Neural cell (in vitro differentiated cells): ENCODE measurements at regions not wholly inside any gene's neighbourhood (a gene's known extent, or its start where the extent isn't known, plus 50 kb on each side); places are given as distances from the start of the nearest gene placed in this dataset.

Source experiments
- H2AFZ ChIP-seq: fragments of 200-600, 300-800 bp; sonication (generic), shearing (Covaris generic); 2 replicates; pipeline ENCODE4 v1.6.0; 2014; ENCODE audit warnings: low read depth, mild to moderate bottlenecking, antibody characterized with exemption, low read length, moderate library complexity
- H3F3A ChIP-seq: fragments of 200-600 bp; shearing (Covaris generic); 2 replicates; pipeline ENCODE4 v1.6.1; 2016; ENCODE audit warnings: mild to moderate bottlenecking, moderate library complexity, mixed read lengths, antibody characterized with exemption, low read length; ENCODE audit not compliant: insufficient read depth, poor library complexity, severe bottlenecking
- H3K27ac ChIP-seq: fragments of 200-600, 300-800 bp; sonication (generic), shearing (Covaris generic); 2 replicates; pipeline ENCODE4 v1.5.1; 2014; ENCODE audit warnings: mild to moderate bottlenecking, low read length, moderate library complexity
- H3K27me3 ChIP-seq: fragments of 300-800, 200-600 bp; sonication (generic), shearing (Covaris generic); 2 replicates; pipeline ENCODE4 v1.6.0; 2014; ENCODE audit warnings: mild to moderate bottlenecking, low read depth, low read length, moderate library complexity; ENCODE audit not compliant: insufficient read depth
- H3K36me3 ChIP-seq: fragments of 300-800, 200-600 bp; sonication (generic), shearing (Covaris generic); 2 replicates; pipeline ENCODE4 v1.5.1; 2014; ENCODE audit warnings: mild to moderate bottlenecking, antibody characterized with exemption, low read length, moderate library complexity; ENCODE audit not compliant: insufficient read depth
- H3K4me2 ChIP-seq: fragments of 300-800, 200-600 bp; sonication (generic), shearing (Covaris generic); 2 replicates; pipeline ENCODE4 v1.6.0; 2014; ENCODE audit warnings: mild to moderate bottlenecking, low read length
- H3K4me3 ChIP-seq: fragments of 300-800, 200-600 bp; sonication (generic), shearing (Covaris generic); 2 replicates; pipeline ENCODE4 v1.5.1; 2014; ENCODE audit warnings: mild to moderate bottlenecking, low read length, moderate library complexity
- H3K79me2 ChIP-seq: fragments of 200-600 bp; shearing (Covaris generic); replicated peaks from 2 replicates; pipeline ENCODE4 v1.6.0; 2014; ENCODE audit warnings: mild to moderate bottlenecking, low read length, moderate library complexity; ENCODE audit not compliant: insufficient read depth
- H3K9ac ChIP-seq: fragments of 300-800, 200-600 bp; sonication (generic), shearing (Covaris generic); 2 replicates; pipeline ENCODE4 v1.6.1; 2016; ENCODE audit warnings: mild to moderate bottlenecking, low read length, mixed read lengths
- H3K9me2 ChIP-seq: fragments of 200-600 bp; shearing (Covaris generic); 2 replicates; pipeline ENCODE4 v1.6.1; 2016; ENCODE audit warnings: mild to moderate bottlenecking, low read length, mixed read lengths; ENCODE audit not compliant: insufficient read depth
- H3K9me3 ChIP-seq: fragments of 200-600, 300-800 bp; sonication (generic), shearing (Covaris generic); 2 replicates; pipeline ENCODE4 v1.6.1; 2016; ENCODE audit warnings: mild to moderate bottlenecking, mixed run types, low read length, moderate library complexity, mixed read lengths
- H4K20me1 ChIP-seq: fragments of 200-600 bp; shearing (Covaris generic); 2 replicates; pipeline ENCODE4 v1.6.1; 2016; ENCODE audit warnings: mild to moderate bottlenecking, mixed run types; ENCODE audit not compliant: insufficient read depth
- CTCF ChIP-seq: fragments of 450-650 bp; IDR thresholded peaks from 2 replicates; pipeline ENCODE4 v1.5.1; 2014; ENCODE audit warnings: antibody characterized with exemption, mild to moderate bottlenecking, moderate library complexity; ENCODE audit not compliant: poor library complexity, severe bottlenecking
- EP300 ChIP-seq: fragments of 450-650 bp; conservative IDR thresholded peaks from 2 replicates; pipeline ENCODE4 v1.6.1; 2014; ENCODE audit warnings: antibody characterized with exemption, mild to moderate bottlenecking, moderate library complexity; ENCODE audit not compliant: poor library complexity, severe bottlenecking
- EZH2 ChIP-seq: fragments of 200-600, 300-800 bp; shearing (Covaris generic), sonication (generic); IDR thresholded peaks from 2 replicates; pipeline ENCODE4 v1.6.1; 2014; ENCODE audit warnings: antibody characterized with exemption, low read length, borderline replicate concordance, mild to moderate bottlenecking; ENCODE audit not compliant: insufficient read depth, poor library complexity, severe bottlenecking
- MXI1 ChIP-seq: fragments of 450-650 bp; conservative IDR thresholded peaks from 2 replicates; pipeline ENCODE4 v1.6.1; 2014; ENCODE audit warnings: antibody characterized with exemption, mild to moderate bottlenecking; ENCODE audit not compliant: poor library complexity, severe bottlenecking
- POLR2AphosphoS5 ChIP-seq: IDR thresholded peaks from 2 replicates; pipeline ENCODE4 v1.6.1; 2012
- RAD21 ChIP-seq: fragments of 450-650 bp; conservative IDR thresholded peaks from 2 replicates; pipeline ENCODE4 v1.6.1; 2014; ENCODE audit warnings: antibody characterized with exemption, mild to moderate bottlenecking, moderate library complexity
- REST ChIP-seq: IDR thresholded peaks from 2 replicates; pipeline ENCODE4 v1.6.1; 2012; ENCODE audit warnings: borderline replicate concordance
- SMC3 ChIP-seq: fragments of 450-650 bp; conservative IDR thresholded peaks from 2 replicates; pipeline ENCODE4 v1.6.1; 2014; ENCODE audit warnings: antibody characterized with exemption, mild to moderate bottlenecking, moderate library complexity; ENCODE audit not compliant: poor library complexity
- TAF1 ChIP-seq: IDR thresholded peaks from 2 replicates; pipeline ENCODE4 v1.6.1; 2012; ENCODE audit warnings: low read depth

- no peaks in the 10 kb centered on the region for H4K20me1 ChIP-seq
- no peak overlapping the region for H3K4me3 ChIP-seq
- no peak overlapping the region for H2AFZ ChIP-seq
- no peaks in the 10 kb centered on the region for H3F3A ChIP-seq
- no peak overlapping the region for H3K4me2 ChIP-seq
- no peak for TF ChIP-seq CTCF
- TF ChIP-seq MXI1 = no peak
- no peak for TF ChIP-seq TAF1
- no peak for TF ChIP-seq SMC3
- no peak for TF ChIP-seq POLR2AphosphoS5
- TF ChIP-seq RAD21 = no peak
- TF ChIP-seq EP300 = no peak
- no peak for TF ChIP-seq REST
- TF ChIP-seq EZH2 = no peak
- no peaks in the 10 kb centered on the region for H3K79me2 ChIP-seq
- H3K27ac ChIP-seq = no peak overlapping the region
- no peaks in the 10 kb centered on the region for H3K9me3 ChIP-seq
- H3K9me2 ChIP-seq = no peaks in the 10 kb centered on the region
- H3K9ac ChIP-seq = no peak overlapping the region
- no peaks in the 10 kb centered on the region for H3K27me3 ChIP-seq
- no peaks in the 10 kb centered on the region for H3K36me3 ChIP-seq
These were observed 181.8 kb downstream of the TTLL2 start for GRCh38 chr6:167506443-167507301.

GRCh38 chr6:167507376-167507945, 182.6 kb downstream of the TTLL2 start:
- Histone ChIP-seq H3K27ac (no peak overlapping the region), H3K79me2 (no peaks in the 10 kb centered on the region), H3F3A (no peaks in the 10 kb centered on the region), H3K9ac (no peak overlapping the region), H3K36me3 (no peaks in the 10 kb centered on the region), H3K4me3 (no peak overlapping the region), H3K4me2 (no peak overlapping the region), H2AFZ (no peak overlapping the region), H3K9me3 (no peaks in the 10 kb centered on the region), H3K9me2 (no peaks in the 10 kb centered on the region), H4K20me1 (no peaks in the 10 kb centered on the region), H3K27me3 (no peaks in the 10 kb centered on the region)
- TF ChIP-seq TAF1 (no peak), MXI1 (no peak), EZH2 (no peak), SMC3 (no peak), CTCF (no peak), POLR2AphosphoS5 (no peak), EP300 (no peak), REST (no peak), RAD21 (no peak)
